ENCODE measurements at regions not wholly inside any gene's neighbourhood (a gene's known extent, or its start where the extent isn't known, plus 50 kb on each side); places are given as distances from the start of the nearest gene placed in this dataset.

DNA sequence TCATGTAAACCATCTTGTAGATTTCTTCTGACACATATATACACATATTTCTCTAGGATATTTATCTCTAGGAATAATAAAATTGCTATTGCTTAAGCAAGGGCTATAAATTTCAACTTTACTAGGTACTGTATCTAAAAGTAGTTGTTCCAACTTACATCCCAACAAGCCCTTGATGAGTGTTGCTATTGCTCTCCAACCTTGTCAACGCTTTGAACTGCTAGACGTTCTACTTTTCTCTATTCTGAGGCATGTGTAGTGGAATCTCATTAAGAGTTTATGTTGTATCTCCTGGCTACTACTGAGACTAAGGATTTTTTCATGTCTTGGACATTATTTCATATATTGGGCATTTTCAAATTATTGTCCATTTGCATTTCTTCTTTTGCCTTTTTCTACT is 321.5 kb upstream of the SOX5 start:
- TF ChIP-seq, protein P1, sequence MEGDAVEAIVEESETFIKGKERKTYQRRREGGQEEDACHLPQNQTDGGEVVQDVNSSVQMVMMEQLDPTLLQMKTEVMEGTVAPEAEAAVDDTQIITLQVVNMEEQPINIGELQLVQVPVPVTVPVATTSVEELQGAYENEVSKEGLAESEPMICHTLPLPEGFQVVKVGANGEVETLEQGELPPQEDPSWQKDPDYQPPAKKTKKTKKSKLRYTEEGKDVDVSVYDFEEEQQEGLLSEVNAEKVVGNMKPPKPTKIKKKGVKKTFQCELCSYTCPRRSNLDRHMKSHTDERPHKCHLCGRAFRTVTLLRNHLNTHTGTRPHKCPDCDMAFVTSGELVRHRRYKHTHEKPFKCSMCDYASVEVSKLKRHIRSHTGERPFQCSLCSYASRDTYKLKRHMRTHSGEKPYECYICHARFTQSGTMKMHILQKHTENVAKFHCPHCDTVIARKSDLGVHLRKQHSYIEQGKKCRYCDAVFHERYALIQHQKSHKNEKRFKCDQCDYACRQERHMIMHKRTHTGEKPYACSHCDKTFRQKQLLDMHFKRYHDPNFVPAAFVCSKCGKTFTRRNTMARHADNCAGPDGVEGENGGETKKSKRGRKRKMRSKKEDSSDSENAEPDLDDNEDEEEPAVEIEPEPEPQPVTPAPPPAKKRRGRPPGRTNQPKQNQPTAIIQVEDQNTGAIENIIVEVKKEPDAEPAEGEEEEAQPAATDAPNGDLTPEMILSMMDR (IDR thresholded peaks at IDR 0.05), result no peak
- no peak for TF ChIP-seq POLR2A (IDR thresholded peaks at IDR 0.05)
